HG03280 (cell line): ENCODE measurements at regions not wholly inside any gene's neighbourhood (a gene's known extent, or its start where the extent isn't known, plus 50 kb on each side); places are given as distances from the start of the nearest gene placed in this dataset.

Experiments
- ATAC-seq: cut with Tn5 transposase; IDR thresholded peaks from one replicate; pipeline ENCODE4 v1.9.1; 2021; ENCODE audit warnings: mild to moderate bottlenecking, moderate library complexity; ENCODE audit not compliant: unreplicated experiment

DNA sequence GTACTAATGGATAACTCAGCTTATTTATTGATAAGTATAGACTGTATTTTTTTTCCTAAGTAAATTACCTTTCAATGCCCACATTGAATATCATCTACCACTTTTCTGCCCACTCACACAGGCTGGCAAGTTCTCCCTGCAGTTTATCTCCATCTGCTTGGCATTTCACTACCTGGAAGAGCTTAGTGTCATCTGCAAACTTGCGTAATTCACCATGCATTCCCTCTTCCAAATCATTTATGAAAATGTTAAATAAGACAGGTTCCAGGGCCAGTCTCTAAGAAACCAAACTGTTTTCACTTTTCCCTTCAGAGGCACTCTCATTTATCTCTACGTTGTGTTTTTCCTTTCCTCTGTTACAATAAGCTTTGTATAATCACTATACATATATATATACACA lies 1076.6 kb downstream of the IGSF11 start:
- no peak for ATAC-seq

DNA sequence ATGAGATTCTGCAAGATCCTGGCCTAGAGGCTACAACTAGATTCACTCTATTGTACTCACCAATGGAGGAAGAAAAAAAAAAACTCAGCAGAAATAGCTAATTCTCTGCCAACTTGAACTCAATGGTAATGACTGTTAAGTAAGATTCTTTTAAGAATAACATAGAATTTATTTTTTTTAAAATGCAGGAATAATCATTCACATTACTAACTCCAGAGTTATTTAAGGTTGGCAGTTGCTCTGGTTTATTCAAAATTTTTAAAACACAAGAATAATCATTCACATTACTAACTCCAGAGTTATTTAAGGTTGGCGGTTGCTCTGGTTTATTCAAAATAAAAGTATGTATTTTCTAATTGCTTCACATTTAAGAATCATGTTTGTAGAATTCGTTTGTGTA lies 1071.9 kb downstream of the IGSF11 start:
- ATAC-seq = no peak

DNA sequence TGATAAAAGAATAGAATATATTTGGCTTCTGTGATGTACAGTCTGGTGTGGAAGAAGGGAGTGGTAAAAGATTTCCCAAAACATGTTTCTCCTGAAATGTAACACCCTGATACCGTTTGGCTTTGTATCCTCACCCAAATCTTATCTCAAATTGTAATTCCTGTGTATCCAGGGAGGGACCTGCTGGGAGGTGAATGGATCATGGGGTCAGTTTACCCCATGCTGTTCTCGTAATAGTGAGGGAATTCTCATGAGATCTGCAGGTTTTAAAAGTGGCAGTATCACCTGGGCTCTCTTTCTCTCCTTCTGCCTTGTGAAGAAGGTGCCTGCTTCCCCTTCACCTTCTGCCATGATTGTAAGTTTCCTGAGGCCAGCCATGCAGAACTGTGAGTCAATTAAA lies 1070.8 kb downstream of the IGSF11 start:
- ATAC-seq = no peak

DNA sequence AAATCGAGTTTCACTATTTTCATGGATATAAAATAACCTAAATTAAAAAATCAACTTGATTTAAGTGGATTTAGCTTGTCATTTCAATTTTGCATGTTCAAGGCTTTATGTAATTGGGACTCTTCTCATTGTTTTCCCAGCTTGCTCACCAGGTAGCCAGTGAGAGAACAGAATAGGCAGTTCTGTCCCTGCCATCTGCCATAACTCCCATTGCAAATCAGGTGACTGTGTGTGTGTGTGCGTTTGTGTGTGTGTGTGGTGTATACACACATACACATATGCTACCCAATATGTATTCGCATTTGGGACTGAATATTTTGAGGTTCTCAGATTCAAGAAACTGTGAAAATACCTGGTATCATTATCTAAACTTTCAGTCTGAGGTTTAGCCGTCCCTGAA lies 1069.8 kb downstream of the IGSF11 start:
- no peak for ATAC-seq

DNA sequence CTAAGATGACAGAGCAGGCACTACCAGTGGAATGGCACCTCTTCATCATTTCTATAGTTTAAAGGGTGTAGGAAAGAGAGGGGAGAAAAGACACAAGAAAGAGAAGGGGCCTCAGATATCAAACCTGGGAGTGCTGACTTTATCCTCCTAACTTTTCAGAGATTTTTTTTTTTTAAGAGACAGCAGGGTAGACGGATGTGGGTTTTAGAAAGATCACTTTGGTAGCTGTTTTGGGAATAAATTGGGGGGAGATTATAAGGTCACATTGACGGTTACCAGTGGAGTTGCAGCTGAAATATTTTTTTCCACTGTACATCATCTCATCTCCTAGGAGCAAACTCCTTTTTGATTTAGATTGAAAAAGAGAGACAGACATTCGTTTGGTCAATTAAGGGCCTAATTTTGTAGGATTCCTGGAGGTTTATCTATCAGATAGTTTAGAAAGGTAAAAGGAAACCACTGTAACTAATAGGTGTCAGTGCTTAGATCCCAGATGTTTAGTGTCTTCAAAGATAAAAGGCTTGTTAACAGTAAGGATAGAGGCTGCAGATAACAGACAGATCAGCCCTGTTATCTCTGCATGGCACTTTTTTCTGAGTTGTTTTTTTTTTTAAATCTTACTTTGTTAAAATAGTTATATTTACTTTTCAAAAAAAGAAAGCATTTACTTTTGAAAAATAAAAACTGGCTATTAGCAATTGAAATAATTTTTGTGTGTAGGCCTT lies 1057.0 kb downstream of the IGSF11 start:
- ATAC-seq = no peak

DNA sequence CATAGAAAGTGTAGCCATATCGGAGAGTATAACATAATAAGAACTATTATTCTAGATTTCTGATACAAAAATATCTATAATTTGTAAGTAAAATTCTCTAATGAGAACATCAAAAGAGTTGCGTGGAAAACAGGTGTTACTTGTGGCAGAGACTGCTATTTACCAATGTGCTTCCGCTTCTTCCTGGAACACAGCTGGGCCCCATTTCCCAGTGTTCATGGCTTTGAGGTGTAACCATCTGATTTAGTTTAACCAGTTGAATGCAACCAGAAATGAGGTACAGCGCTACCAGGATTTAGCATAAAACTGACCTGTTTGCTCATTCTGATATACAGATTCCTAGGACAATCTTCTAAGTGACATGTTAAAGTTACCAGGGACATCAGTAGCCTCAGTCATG lies 1055.2 kb downstream of the IGSF11 start:
- ATAC-seq = no peak

DNA sequence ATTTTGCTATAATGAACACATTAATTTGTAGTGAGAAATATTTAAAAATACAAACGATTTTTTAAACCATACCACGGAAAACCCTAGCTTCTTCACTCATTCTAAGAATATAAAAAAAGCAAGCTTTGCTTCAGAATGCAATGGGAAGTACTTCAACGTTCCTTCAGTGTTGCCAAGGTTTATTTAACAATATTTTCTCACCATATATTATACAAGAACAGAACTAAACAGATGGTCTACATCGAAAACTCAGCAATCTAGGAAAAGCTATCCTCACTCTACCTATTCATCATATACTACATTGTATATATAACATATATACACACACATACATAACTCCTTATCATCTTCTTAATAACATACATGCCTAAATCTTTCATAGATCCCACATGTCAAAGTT lies 1047.4 kb downstream of the IGSF11 start:
- no peak for ATAC-seq

DNA sequence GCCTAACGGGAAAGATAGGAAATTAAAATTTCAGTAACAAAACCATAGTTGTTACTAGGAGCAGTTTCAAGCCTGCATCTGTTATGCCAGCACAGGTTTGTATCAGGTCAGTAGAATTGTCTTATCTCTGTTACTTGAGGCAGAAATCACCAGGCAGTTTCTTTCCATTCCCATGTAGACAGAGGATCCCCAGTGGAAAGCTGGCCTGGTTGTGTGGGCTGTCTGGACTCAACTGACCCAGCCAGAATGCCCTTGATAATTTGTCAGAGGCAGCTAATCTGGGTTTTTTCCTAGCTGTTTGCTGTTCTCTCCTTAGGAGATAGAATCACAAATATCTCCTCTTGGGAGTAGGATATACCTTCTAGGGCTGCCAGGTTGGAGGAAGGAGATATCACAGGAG lies 1044.7 kb downstream of the IGSF11 start:
- ATAC-seq = no peak

DNA sequence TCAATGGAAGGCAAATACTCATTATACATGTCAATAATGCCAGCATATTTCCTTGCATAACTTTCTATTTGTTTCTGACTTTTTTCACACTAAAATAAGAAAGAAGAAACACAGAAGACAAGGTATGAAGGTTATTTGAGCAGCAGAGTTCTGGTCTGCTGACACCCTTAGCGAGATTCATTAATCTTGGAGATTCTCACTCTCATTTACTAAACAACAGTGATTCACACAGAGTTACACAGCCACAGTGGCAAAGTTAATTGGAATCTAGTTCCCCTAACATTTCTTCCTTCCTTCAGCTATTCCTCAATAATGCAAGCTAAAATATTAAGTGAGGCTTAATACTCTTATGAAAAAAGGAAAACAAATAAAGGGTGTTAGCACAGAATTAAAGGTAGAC lies 1044.0 kb downstream of the IGSF11 start:
- no peak for ATAC-seq

DNA sequence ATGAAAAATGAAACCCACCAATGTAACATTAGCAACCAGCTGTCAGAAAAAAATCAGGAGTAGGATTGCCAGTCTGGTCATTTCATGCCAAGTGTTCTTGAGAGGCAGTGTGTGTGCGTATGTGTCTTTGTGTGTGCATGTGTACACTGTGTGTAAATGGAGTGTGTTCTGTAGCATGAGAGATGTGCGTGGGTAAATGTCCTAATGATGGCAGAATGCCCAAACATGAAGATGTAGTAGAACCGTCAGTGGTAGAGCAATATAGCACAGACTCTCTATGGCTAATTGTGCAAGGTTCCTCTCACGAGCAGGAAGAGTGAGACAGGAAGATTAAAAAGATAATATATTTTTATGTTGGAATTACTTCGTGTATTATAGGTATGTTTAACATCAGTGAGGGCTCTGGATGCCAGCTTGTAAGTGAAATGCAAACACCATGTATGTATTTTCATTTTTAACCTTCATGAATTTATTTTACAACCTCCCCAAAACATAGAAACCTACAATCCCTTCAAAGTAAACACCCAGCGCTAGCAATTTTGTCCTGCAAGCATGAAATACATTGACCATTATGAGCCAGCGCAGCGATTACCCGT lies 1038.7 kb downstream of the IGSF11 start:
- ATAC-seq = no peak

DNA sequence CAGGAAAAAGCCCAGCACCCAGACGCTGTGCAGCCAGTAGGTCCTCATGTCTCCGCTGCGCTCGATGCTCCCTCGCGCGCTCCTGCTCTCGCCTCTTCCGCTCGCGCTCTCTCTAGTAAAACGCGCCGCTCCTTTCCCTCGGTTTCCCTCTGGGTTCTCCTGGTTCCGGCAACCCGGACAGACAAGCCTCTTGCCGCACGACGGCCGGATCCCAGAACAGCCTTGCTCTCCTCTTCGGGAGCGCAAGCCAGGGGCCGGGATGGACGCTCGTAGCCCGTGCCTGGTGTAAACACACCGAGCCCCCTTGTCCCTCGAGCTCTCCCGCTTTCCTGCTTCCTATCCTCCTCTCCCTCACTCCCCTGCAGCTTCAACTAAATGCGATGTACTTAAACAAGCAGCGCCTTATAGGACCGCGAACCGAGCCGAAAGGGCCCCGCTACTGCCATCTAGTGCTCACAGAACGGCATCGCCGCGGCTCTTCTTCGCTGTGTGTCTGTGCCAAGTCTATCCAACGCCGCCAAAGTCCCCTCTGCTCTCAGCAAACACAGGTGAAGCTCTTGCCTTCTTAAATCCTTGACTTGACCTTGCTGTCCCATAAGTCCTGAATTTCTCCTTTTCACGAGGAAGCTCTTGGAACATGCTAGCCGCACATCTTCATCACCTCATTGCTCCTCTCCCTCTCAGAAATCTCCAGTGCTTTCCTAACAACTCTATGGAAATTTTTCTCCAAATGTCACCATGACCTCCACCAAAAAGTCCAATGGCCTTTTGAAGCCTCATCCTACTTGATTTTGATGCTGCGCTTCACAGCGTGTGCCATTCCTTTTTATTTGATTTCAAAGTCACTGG lies 1037.2 kb downstream of the IGSF11 start:
- peak; percentile 93 for ATAC-seq

DNA sequence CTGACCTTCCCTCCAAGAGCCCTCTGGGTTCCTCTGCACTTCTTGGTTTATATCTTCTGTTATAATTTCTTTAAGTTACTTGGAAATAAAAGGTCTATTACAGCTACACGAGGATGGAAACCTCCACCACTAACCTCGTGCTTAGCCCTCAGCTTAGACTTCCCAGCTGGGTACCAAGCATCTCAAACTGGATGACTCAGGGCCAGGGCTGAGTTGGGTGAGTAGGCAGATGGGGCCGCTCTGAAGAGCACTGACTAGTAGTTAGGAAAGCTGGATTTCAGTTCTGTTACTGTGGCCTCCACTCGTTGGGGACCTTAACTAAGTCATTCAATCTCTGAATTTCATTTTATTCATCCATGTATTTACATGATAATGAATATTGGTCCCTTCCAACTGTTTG lies 1036.6 kb downstream of the IGSF11 start:
- ATAC-seq = no peak

DNA sequence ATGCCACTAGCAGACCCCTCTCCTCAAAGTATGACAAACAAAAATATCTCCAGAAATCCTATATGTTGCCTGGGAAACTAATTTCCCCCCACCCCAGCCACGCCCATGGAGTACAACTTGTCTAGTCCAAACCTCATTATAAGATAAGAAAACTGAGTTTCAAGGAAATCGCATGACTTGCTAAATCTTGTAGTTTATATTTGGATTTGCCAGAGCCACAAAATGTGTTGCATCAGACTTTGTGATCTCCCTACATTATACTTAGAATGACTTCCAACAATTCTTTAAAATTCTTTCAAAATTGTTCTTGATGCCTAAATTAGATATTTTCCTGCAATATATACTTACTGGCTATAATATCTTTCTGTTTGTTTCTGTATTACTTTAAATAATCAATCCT lies 1034.4 kb downstream of the IGSF11 start:
- no peak for ATAC-seq

DNA sequence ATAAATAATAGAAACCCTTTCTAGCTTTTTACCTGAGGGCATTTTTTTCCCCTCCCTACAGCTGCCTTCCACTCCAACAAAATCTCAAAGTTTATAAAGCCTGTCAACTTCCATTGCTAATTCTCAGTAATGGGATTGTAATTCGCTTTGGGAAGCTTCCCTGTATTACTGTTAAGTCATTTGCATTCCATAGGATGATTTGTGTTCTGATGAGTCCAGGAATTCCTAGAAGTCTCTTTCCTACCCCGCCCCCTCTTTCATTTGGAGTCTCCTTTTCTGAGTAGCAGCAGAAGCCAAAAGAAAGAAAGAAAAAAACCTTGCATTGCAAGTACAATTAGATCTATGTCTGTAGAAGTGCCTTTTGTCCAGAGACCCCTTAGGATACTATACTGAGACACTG lies 1033.3 kb downstream of the IGSF11 start:
- no peak for ATAC-seq

DNA sequence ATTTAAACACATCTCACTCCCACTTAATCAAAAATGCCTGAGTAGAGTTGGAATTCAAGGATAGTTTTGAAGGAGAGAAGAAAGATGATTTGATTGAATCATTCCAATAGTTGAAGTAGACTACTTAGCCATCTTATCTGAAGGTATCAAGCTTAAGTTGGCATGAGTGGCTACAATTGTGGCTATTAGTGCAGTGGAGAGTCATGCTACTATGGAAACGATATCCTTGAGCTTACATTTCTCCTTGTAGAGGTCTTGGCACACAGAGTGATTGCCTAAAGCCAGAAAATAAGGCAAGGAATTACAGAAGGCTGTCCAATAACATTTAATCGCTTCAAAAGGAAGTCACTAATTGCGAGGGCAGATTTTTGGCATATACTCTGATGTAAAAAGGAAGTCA lies 1022.7 kb downstream of the IGSF11 start:
- ATAC-seq = no peak

DNA sequence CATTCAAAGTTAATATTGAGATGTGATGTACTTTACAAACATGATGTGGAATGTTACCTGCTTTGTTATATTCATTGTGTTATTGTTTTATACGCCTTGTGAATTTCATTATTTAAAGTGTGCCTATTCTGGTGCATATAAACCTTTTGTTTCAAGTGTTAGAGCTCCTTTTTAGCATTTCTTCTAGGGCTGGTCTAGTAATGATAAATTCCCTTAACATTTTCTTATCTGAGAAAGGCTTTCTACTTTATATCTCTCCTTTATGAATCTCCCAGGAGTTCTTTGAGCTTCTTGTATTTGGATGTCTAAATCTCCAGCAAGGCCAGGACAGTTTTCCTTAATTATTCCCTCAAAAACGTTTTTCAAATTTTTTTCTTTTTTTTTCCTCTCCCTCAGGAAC lies 1005.6 kb downstream of the IGSF11 start:
- ATAC-seq = no peak

DNA sequence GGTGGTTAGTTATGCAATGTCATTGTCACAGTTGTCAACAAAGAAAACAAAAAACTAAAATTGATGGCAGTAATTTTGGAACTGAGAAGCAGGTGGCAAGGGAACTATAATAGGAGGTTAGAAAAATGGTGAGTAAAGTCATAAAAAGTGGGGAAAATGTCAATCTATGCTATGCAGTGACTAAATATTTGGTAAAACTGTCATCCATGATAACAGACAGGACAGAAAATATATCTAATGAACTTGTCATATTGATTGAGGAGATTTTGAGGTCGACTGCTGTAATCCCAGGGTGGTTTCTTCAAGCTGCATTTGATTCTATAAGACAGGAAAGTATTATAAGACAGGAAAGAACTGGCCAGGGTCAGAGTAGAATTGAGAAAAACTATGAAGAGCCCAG lies 998.4 kb downstream of the IGSF11 start:
- no peak for ATAC-seq

DNA sequence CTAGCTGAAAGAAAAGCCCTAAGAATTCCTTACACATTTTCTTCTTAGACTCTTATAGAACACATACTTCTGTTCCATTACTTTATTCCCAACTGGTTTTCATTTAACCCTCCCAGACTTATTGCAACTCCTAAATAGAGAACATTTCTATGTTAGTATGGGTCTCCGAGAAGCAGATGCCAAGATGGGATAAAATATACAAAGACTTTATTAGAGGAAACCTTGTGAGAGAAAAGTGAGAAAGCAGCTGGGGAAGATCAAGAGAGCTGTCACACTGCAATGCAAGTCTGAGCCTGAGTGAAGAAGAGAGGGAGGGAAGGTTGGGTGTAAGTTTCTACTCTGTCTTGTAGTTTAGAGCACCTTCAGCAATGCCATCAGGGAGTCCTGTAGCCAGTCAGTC lies 979.3 kb downstream of the IGSF11 start:
- no peak for ATAC-seq

DNA sequence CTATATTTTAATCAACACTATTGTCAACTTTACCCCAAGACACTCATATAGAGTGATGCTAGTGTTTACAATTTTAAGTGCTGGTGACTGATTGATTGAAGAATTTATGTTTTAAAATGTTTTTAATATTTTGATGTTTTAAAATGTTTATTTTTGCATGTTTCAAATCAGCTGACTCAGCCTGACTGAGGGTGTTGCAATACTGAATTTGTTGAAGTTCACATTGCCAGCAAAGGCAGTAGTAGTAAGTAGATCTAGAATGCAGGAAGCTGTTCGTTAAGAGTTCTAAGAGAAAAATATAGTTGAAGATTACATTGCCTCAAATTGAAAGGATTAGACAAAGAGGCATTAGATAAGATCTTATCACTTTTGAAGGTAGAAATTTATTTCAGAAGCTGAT lies 977.6 kb downstream of the IGSF11 start:
- no peak for ATAC-seq

DNA sequence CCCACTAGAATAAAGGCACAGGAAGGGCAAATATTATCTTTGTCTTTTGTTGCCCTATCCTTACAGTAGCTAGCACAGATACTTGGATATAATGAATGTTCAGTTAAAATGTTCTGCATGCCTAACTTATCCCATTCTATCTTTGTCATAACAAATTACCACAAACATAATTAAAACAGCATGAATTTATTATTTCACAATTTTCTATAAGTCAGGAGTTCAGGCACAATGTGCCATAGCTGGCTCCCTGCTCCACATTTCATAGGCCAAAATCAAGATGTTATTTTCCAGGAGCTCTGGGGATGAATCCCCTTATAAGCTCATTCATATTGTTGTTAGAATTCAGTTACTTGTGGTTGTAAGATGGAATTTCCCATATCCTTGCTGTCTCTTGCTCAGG lies 975.5 kb downstream of the IGSF11 start:
- ATAC-seq = no peak

DNA sequence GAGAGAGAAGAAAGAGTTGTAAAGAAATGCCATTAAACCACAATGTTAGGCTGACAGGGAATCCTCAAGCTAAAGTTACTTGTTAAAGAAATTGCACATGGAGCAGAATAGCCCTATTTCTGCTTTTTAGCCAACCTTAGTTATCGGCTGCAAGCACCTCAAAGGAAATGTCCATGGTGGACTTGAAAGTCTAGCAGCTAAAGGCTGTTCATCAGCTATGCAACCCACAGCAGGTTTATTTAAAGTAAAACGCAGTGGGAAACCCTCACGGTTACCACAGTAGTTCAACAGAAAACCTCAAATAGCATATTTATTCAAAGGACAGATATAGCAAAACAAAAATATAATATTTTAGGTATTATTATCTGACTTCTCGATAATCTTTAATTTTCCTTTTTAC lies 967.2 kb downstream of the IGSF11 start:
- ATAC-seq = no peak

DNA sequence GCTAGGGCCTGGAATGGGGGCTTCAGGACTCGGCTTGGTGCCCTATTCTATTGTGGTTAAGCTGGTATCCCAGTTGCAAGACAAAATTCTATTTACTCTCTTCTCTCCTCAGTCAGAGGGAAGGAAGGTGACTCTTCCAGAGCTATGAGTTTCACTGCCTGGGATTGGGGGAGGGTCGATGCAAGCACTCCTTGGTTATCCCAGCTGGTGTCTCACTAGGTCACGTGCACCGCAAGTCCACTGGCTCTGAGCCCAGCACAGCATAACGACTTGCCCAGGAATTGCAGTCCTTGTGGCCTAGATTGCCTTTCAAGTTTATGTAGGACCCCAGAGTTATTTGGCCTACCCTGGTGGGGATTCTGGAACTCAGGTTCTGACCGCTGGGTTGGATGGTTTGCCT lies 958.8 kb downstream of the IGSF11 start:
- no peak for ATAC-seq
